PC-9 (cell line): ENCODE measurements at regions not wholly inside any gene's neighbourhood (a gene's known extent, or its start where the extent isn't known, plus 50 kb on each side); places are given as distances from the start of the nearest gene placed in this dataset.

ENCODE experiments used
- BruUV-seq: library from RNA; stranded (reverse); fragments of 400-500 nt; replicated peaks from 2 replicates; lab custom pipeline; 2021; lab: Mats Ljungman, UMichigan
- CTCF ChIA-PET: fragments of 300-600 bp; sonication (Branson Sonifier 250); formaldehyde crosslinking; loops from one replicate; lab custom pipeline; 2022; ENCODE audit warnings: antibody characterized with exemption; lab: Charles Lee
- POLR2A ChIA-PET: fragments of 300-600 bp; sonication (Branson Sonifier 250); formaldehyde crosslinking; loops from one replicate; lab custom pipeline; 2022; ENCODE audit warnings: antibody characterized with exemption; ENCODE audit not compliant: unreplicated experiment; lab: Charles Lee
- DNase-seq, 2 experiments: peaks; one replicate each; pipeline versions ENCODE4 v3.0.0 to v3.0.0-alpha.2; 2015 to 2022; ENCODE audit warnings: mixed read lengths in 1 of 2
- H2AFZ ChIP-seq: fragments of 200-600 bp; sonication (generic); 2 replicates; pipeline ENCODE4 v1.8.1; 2017; ENCODE audit warnings: antibody characterized with exemption
- H3F3A ChIP-seq: fragments of 200-600 bp; sonication (generic); 2 replicates; pipeline ENCODE4 v1.8.1; 2017; ENCODE audit warnings: antibody characterized with exemption, mild to moderate bottlenecking, low read depth; ENCODE audit not compliant: insufficient read depth
- H3K27ac ChIP-seq: fragments of 200-600 bp; sonication (generic); 2 replicates; pipeline ENCODE4 v1.6.1; 2016; ENCODE audit warnings: mixed run types
- H3K27me3 ChIP-seq: fragments of 200-600 bp; sonication (generic); 2 replicates; pipeline ENCODE4 v1.6.1; 2016; ENCODE audit warnings: low read depth, mixed run types; ENCODE audit not compliant: insufficient read depth
- H3K36me3 ChIP-seq: fragments of 200-600 bp; sonication (generic); 2 replicates; pipeline ENCODE4 v1.6.1; 2016; ENCODE audit warnings: low read depth, mixed run types
- H3K4me1 ChIP-seq: fragments of 200-600 bp; sonication (generic); replicated peaks from 2 replicates; pipeline ENCODE4 v1.6.1; 2016; ENCODE audit warnings: mixed run types; ENCODE audit not compliant: insufficient read depth
- H3K4me2 ChIP-seq: fragments of 200-600 bp; sonication (generic); 2 replicates; pipeline ENCODE4 v1.6.1; 2017; ENCODE audit warnings: mixed run types
- H3K4me3 ChIP-seq: fragments of 200-600 bp; sonication (generic); 2 replicates; pipeline ENCODE4 v1.6.1; 2016; ENCODE audit warnings: mixed run types
- H3K79me2 ChIP-seq: fragments of 200-600 bp; sonication (generic); 2 replicates; pipeline ENCODE4 v1.6.1; 2017; ENCODE audit warnings: low read depth, mixed run types
- H3K9me2 ChIP-seq: fragments of 200-600 bp; sonication (generic); 2 replicates; pipeline ENCODE4 v1.8.1; 2017; ENCODE audit warnings: mild to moderate bottlenecking; ENCODE audit not compliant: insufficient read depth
- H3K9me3 ChIP-seq: fragments of 200-600 bp; sonication (generic); 2 replicates; pipeline ENCODE4 v1.8.1; 2016; ENCODE audit warnings: low read depth; ENCODE audit not compliant: insufficient read depth
- H4K20me1 ChIP-seq: fragments of 200-600 bp; sonication (generic); 2 replicates; pipeline ENCODE4 v1.8.1; 2017; ENCODE audit not compliant: insufficient read depth
- EZH2 ChIP-seq: fragments of 200-600 bp; sonication (generic); IDR thresholded peaks from 2 replicates; pipeline ENCODE4 v1.8.0; 2017; ENCODE audit warnings: antibody characterized with exemption, low read depth
- intact Hi-C: fragments of 100-400 bp; cut with micrococcal nuclease; formaldehyde crosslinking; loops from one replicate; pipeline ENCODE4 v1.10.0; 2022; ENCODE audit not compliant: unreplicated experiment
- TF ChIP-seq, protein P1 (sequence below): fragments of 200-600 bp; sonication (generic); conservative IDR thresholded peaks from 2 replicates; pipeline ENCODE4 v1.6.1; 2017; ENCODE audit warnings: mixed run types, antibody characterized with exemption, mild to moderate bottlenecking, moderate library complexity

DNA sequence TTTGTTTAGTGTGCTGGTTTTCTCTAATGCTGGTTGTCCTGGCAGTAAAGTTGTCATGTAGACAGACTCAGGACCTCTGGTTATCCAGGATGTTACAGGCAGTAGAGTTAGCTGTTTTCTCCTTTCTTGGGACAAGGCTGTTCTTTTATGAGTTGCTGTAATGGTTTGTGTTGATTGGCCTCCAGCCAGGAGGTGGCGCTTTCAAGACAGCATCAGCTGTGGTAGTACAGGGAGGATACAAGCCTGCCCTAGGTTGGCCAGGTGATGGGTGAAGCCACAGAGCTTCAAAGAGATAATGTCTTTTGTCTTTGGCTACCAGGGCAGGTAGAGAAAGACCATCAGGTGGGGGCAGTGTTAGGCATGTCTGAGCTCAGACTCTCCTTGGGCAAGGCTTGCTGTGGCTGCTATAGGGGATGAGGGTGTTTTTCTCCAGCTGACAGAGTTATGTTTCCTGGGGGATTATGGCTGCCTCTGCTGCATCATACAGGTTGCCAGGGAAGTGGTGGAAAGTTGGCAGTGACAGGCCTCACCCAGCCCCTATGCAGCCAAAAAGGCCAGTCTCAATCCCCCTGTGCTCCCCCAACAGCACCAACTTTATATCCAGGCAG, 127.2 kb upstream of the TAB2 start:
- intact Hi-C loops: no loop called here
- Histone ChIP-seq H3K4me1 (no peaks in the 10 kb centered on the region), H3K9me2 (no peaks in the 10 kb centered on the region; the same call in 1 of the 2 replicates), H4K20me1 (no peaks in the 10 kb centered on the region), H3K27me3 (no peaks in the 10 kb centered on the region), H3K36me3 (no peaks in the 10 kb centered on the region), H3K9me3 (no peaks in the 10 kb centered on the region; the same call in 1 of the 2 replicates), H3K27ac (no peak overlapping the region), H3K4me3 (no peak overlapping the region), H2AFZ (no peak overlapping the region), H3K79me2 (no peaks in the 10 kb centered on the region), H3F3A (peaks cover 5% of the 10 kb centered on the region; the same call in 1 of the 2 replicates), H3K4me2 (no peak overlapping the region)
- BruUV-seq: no TSS peak
- ChIA-PET POLR2A (no interaction called here), CTCF (no interaction called here)
- no peak for DNase-seq
- TF ChIP-seq, protein P1, sequence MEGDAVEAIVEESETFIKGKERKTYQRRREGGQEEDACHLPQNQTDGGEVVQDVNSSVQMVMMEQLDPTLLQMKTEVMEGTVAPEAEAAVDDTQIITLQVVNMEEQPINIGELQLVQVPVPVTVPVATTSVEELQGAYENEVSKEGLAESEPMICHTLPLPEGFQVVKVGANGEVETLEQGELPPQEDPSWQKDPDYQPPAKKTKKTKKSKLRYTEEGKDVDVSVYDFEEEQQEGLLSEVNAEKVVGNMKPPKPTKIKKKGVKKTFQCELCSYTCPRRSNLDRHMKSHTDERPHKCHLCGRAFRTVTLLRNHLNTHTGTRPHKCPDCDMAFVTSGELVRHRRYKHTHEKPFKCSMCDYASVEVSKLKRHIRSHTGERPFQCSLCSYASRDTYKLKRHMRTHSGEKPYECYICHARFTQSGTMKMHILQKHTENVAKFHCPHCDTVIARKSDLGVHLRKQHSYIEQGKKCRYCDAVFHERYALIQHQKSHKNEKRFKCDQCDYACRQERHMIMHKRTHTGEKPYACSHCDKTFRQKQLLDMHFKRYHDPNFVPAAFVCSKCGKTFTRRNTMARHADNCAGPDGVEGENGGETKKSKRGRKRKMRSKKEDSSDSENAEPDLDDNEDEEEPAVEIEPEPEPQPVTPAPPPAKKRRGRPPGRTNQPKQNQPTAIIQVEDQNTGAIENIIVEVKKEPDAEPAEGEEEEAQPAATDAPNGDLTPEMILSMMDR: no peak
- no peak for TF ChIP-seq EZH2

DNA sequence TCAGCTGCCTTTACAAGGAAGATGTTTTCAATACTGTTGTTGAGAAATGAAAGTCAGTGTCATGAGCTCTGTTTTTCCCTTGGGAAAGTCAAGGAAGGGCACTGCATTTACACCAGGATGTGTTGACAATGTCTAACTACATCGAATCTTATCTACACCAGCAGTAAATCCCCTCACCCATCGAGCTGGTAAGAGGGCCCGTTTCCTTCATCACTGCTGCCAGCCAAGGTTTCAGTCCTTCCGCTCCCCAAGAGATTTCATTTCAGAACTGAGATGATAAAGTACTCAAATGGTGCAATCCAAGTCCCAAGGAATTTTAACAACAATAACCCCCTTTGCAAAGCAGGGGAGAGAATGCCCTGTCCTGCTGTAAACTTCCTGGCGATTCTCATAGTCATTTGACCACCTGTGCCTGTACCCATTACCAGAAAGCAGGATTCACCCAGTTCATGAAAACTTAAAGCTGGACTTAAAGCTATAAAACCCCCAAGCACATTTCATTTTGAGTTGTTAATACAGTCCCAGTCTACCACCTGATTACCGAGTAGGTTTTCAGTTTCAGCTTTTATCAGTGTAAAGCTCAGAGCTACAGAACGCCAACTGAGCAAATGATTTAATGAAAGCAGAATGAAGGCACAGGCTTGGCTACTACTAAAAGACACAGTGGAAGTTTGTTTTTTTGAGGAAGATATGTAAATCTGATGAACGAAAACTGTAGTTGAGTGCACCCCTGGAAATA, 122.5 kb upstream of the TAB2 start:
- DNase-seq: no peak
- POLR2A ChIA-PET: no interaction called here
- TF ChIP-seq EZH2: no peak
- TF ChIP-seq, protein P1: no peak
- Histone ChIP-seq H3K36me3 (no peaks in the 10 kb centered on the region), H3K9me3 (peaks cover 18% of the 10 kb centered on the region), H3K4me3 (no peak overlapping the region), H3K27me3 (no peaks in the 10 kb centered on the region), H3K79me2 (no peaks in the 10 kb centered on the region), H3K4me1 (no peaks in the 10 kb centered on the region), H4K20me1 (no peaks in the 10 kb centered on the region), H3K9me2 (no peaks in the 10 kb centered on the region; the same call in 1 of the 2 replicates), H3F3A (no peaks in the 10 kb centered on the region), H2AFZ (no peak overlapping the region), H3K4me2 (no peak overlapping the region), H3K27ac (no peak overlapping the region)
- CTCF ChIA-PET: no interaction called here
- intact Hi-C loops: no loop called here
- no TSS peak for BruUV-seq

DNA sequence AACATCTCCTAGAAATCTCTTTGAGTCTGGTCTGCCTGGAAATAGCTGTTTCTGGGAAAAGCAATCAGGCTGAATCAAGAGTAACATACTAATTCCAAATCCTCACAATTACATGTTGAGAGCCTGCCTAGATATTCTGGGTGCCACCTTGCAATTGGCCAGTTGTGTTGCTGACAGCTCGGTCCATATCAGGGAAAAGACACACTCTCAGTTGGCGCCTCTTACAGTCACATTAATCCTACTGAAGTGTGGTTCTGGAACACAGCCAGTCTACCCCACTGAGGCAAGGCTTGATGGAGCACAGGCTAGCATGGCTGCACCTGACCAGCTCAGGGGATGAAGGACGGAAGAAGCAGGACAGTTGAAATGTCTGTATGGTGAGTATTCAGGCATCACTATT, 121.4 kb upstream of the TAB2 start:
- Histone ChIP-seq H3K9me3 (peaks cover 18% of the 10 kb centered on the region), H3K36me3 (no peaks in the 10 kb centered on the region), H3K27ac (no peak overlapping the region), H3K4me2 (no peak overlapping the region), H3K27me3 (no peaks in the 10 kb centered on the region), H3K9me2 (no peaks in the 10 kb centered on the region; the same call in 1 of the 2 replicates), H3F3A (no peaks in the 10 kb centered on the region), H3K79me2 (no peaks in the 10 kb centered on the region), H3K4me3 (no peak overlapping the region), H4K20me1 (no peaks in the 10 kb centered on the region), H3K4me1 (no peaks in the 10 kb centered on the region), H2AFZ (no peak overlapping the region)
- no TSS peak for BruUV-seq
- ChIA-PET CTCF (no interaction called here), POLR2A (no interaction called here)
- no peak for DNase-seq
- intact Hi-C loops: no loop called here
- no peak for TF ChIP-seq EZH2
- TF ChIP-seq, protein P1: no peak
